IMR-90 (cell line): ENCODE measurements at regions not wholly inside any gene's neighbourhood (a gene's known extent, or its start where the extent isn't known, plus 50 kb on each side); places are given as distances from the start of the nearest gene placed in this dataset.

Experiments
- ATAC-seq: fragments of 200-7000 bp; cut with Tn5 transposase; 2 replicates; pipeline ENCODE4 v1.9.1; 2020; ENCODE audit warnings: low read depth, mild to moderate bottlenecking, moderate library complexity
- BruUV-seq: library from RNA; stranded (reverse); fragments of 400-500 nt; replicated peaks from 2 replicates; lab custom pipeline; 2021; lab: Mats Ljungman, UMichigan
- CTCF ChIA-PET: fragments of 300-600 bp; formaldehyde crosslinking; extraction: SDS; loops from one replicate; lab custom pipeline; 2021; ENCODE audit warnings: antibody characterized with exemption; lab: Yijun Ruan, JAX
- POLR2A ChIA-PET: fragments of 300-600 bp; sonication (Branson Sonifier 250); formaldehyde crosslinking; loops from one replicate; lab custom pipeline; 2022; ENCODE audit warnings: antibody characterized with exemption; ENCODE audit not compliant: unreplicated experiment; lab: Charles Lee
- DNase-seq: peaks from one replicate; pipeline ENCODE4 v3.0.0; 2013
- H2AFZ ChIP-seq: replicated peaks from 2 replicates; pipeline ENCODE3; 2013; ENCODE audit warnings: low read length, mild to moderate bottlenecking; ENCODE audit not compliant: poor library complexity
- H2AK5ac ChIP-seq: 2 replicates; pipeline ENCODE4 v1.6.1; 2013; ENCODE audit warnings: low read depth, low read length, inconsistent platforms
- H2AK9ac ChIP-seq: replicated peaks from 2 replicates; pipeline ENCODE3; 2013; ENCODE audit warnings: mild to moderate bottlenecking, low read depth, low read length, moderate library complexity; ENCODE audit not compliant: poor library complexity
- H2BK120ac ChIP-seq: 2 replicates; pipeline ENCODE4 v1.6.1; 2013; ENCODE audit warnings: low read depth, low read length, inconsistent platforms
- H2BK15ac ChIP-seq: 3 replicates; pipeline ENCODE4 v1.6.1; 2013; ENCODE audit warnings: low read depth, low read length, inconsistent platforms
- H2BK20ac ChIP-seq: 2 replicates; pipeline ENCODE4 v1.6.1; 2013; ENCODE audit warnings: low read depth, mild to moderate bottlenecking, inconsistent platforms, low read length, moderate library complexity
- H2BK5ac ChIP-seq: 2 replicates; pipeline ENCODE4 v1.6.1; 2013; ENCODE audit warnings: mild to moderate bottlenecking, low read depth, low read length, inconsistent platforms; ENCODE audit not compliant: poor library complexity, severe bottlenecking
- H3K14ac ChIP-seq: replicated peaks from 2 replicates; pipeline ENCODE4 v1.6.1; 2013; ENCODE audit warnings: low read depth, low read length, inconsistent platforms
- H3K18ac ChIP-seq: 2 replicates; pipeline ENCODE4 v1.6.1; 2013; ENCODE audit warnings: low read depth, low read length, control low read depth
- H3K23ac ChIP-seq: 2 replicates; pipeline ENCODE4 v1.6.1; 2013; ENCODE audit warnings: low read depth, low read length, inconsistent platforms
- H3K27ac ChIP-seq: 2 replicates; pipeline ENCODE4 v1.5.1; 2013; ENCODE audit warnings: mild to moderate bottlenecking, control low read depth, low read length; ENCODE audit not compliant: insufficient read depth
- H3K27me3 ChIP-seq: 2 replicates; pipeline ENCODE4 v1.6.1; 2013; ENCODE audit warnings: low read length; ENCODE audit not compliant: control insufficient read depth, insufficient read depth
- H3K36me3 ChIP-seq: 2 replicates; pipeline ENCODE4 v1.6.1; 2013; ENCODE audit warnings: low read length, mixed read lengths; ENCODE audit not compliant: control insufficient read depth, insufficient read depth
- H3K4ac ChIP-seq: 2 replicates; pipeline ENCODE4 v1.6.1; 2013; ENCODE audit warnings: low read depth, low read length, inconsistent platforms
- H3K4me1 ChIP-seq: 2 replicates; pipeline ENCODE4 v1.6.1; 2013; ENCODE audit warnings: low read length, mixed read lengths; ENCODE audit not compliant: control insufficient read depth, insufficient read depth
- H3K4me2 ChIP-seq: 2 replicates; pipeline ENCODE4 v1.6.1; 2013; ENCODE audit warnings: low read depth, mild to moderate bottlenecking, control low read depth, low read length, moderate library complexity
- H3K4me3 ChIP-seq: 2 replicates; pipeline ENCODE4 v1.5.1; 2013; ENCODE audit warnings: low read depth, mild to moderate bottlenecking, control low read depth, low read length, moderate library complexity; ENCODE audit not compliant: insufficient read depth
- H3K56ac ChIP-seq: 2 replicates; pipeline ENCODE4 v1.6.1; 2013; ENCODE audit warnings: low read length, inconsistent platforms; ENCODE audit not compliant: insufficient read depth; ENCODE audit errors: extremely low read depth
- H3K79me1 ChIP-seq, 2 experiments: 2 replicates each; pipeline ENCODE4 v1.6.1; 2013; ENCODE audit warnings: low read length in 2 of 2, inconsistent platforms in 1 of 2, low read depth in 1 of 2
- H3K9ac ChIP-seq: 2 replicates; pipeline ENCODE4 v1.6.1; 2013; ENCODE audit warnings: low read depth, low read length, control low read depth
- H3K9me1 ChIP-seq: 2 replicates; pipeline ENCODE4 v1.6.1; 2013; ENCODE audit warnings: low read length, inconsistent platforms; ENCODE audit not compliant: insufficient read depth
- H3K9me3 ChIP-seq: 2 replicates; pipeline ENCODE4 v1.6.1; 2013; ENCODE audit warnings: low read length; ENCODE audit not compliant: control insufficient read depth, insufficient read depth
- H4K20me1 ChIP-seq: 2 replicates; pipeline ENCODE4 v1.6.1; 2013; ENCODE audit warnings: low read length, inconsistent platforms; ENCODE audit not compliant: insufficient read depth
- H4K5ac ChIP-seq: 2 replicates; pipeline ENCODE4 v1.6.1; 2013; ENCODE audit warnings: mild to moderate bottlenecking, low read depth, low read length, control low read depth
- H4K8ac ChIP-seq, 2 experiments: 2 replicates each; pipeline ENCODE4 v1.6.1; 2013; ENCODE audit warnings: low read depth in 2 of 2, low read length in 2 of 2, control low read depth in 1 of 2, inconsistent platforms in 1 of 2
- H4K91ac ChIP-seq: 2 replicates; pipeline ENCODE4 v1.6.1; 2013; ENCODE audit warnings: low read depth, low read length, inconsistent platforms; ENCODE audit not compliant: insufficient read depth
- BHLHE40 ChIP-seq: fragments of 150-350 bp; IDR thresholded peaks from 2 replicates; pipeline ENCODE4 v1.6.1; 2016; ENCODE audit warnings: mild to moderate bottlenecking, low read depth, low read length
- CEBPB ChIP-seq: IDR thresholded peaks from 2 replicates; pipeline ENCODE4 v1.6.1; 2012; ENCODE audit warnings: low read depth, low read length, improper control_type of control experiment
- CHD1 ChIP-seq: IDR thresholded peaks from 2 replicates; pipeline ENCODE4 v1.6.1; 2012; ENCODE audit warnings: low read depth, low read length, improper control_type of control experiment
- FOS ChIP-seq: fragments of 150-350 bp; IDR thresholded peaks from 2 replicates; pipeline ENCODE4 v1.6.1; 2016; ENCODE audit warnings: low read depth, low read length
- MAFK ChIP-seq: IDR thresholded peaks from 2 replicates; pipeline ENCODE4 v1.6.1; 2012; ENCODE audit warnings: low read depth, low read length, improper control_type of control experiment
- MAZ ChIP-seq: IDR thresholded peaks from 2 replicates; pipeline ENCODE4 v1.6.1; 2012; ENCODE audit warnings: low read depth, mild to moderate bottlenecking, low read length, improper control_type of control experiment, moderate library complexity, borderline replicate concordance
- MXI1 ChIP-seq: IDR thresholded peaks from 2 replicates; pipeline ENCODE4 v1.6.1; 2012; ENCODE audit warnings: low read depth, mild to moderate bottlenecking, low read length, moderate library complexity, borderline replicate concordance
- NFE2L2 ChIP-seq: fragments of 150-350 bp; IDR thresholded peaks from 2 replicates; pipeline ENCODE4 v1.6.1; 2016; ENCODE audit warnings: low read depth, mild to moderate bottlenecking, low read length
- POLR2A ChIP-seq: IDR thresholded peaks from 2 replicates; pipeline ENCODE4 v1.6.1; 2012; ENCODE audit warnings: mild to moderate bottlenecking, low read depth, low read length
- RAD21 ChIP-seq: IDR thresholded peaks from 2 replicates; pipeline ENCODE4 v1.6.1; 2012; ENCODE audit warnings: low read length, improper control_type of control experiment
- RCOR1 ChIP-seq: IDR thresholded peaks from 2 replicates; pipeline ENCODE4 v1.6.1; 2012; ENCODE audit warnings: mild to moderate bottlenecking, low read length, improper control_type of control experiment; ENCODE audit not compliant: insufficient replicate concordance
- RFX5 ChIP-seq: IDR thresholded peaks from 2 replicates; pipeline ENCODE4 v1.8.0; 2012; ENCODE audit warnings: low read depth, mild to moderate bottlenecking, low read length, moderate library complexity
- SMC3 ChIP-seq: fragments of 150-350 bp; IDR thresholded peaks from 2 replicates; pipeline ENCODE4 v1.6.1; 2016; ENCODE audit warnings: low read depth, mild to moderate bottlenecking, antibody characterized with exemption, low read length, moderate library complexity
- dilution Hi-C: fragments of 300-500 bp; cut with HindIII; formaldehyde crosslinking; loops from one replicate; pipeline ENCODE4 v1.14.3; 2018; ENCODE audit warnings: low sequenced_read_pairs; ENCODE audit not compliant: unreplicated experiment
- in situ Hi-C: fragments of 300-500 bp; cut with MboI; formaldehyde crosslinking; loops from 3 replicates; pipeline ENCODE4 v1.14.3; 2019; ENCODE audit warnings: low sequenced_read_pairs, inconsistent platforms, mixed read lengths
- intact Hi-C: fragments of 100-400 bp; cut with micrococcal nuclease; formaldehyde crosslinking; loops from 2 replicates; pipeline ENCODE4 v1.10.0; 2022
- TF ChIP-seq, protein P1 (sequence below): conservative IDR thresholded peaks from 2 replicates; pipeline ENCODE4 v1.5.1; 2012; ENCODE audit warnings: mild to moderate bottlenecking, low read depth, low read length, improper control_type of control experiment
- TF ChIP-seq, protein P2 (sequence below): fragments of 150-350 bp; IDR thresholded peaks from 2 replicates; pipeline ENCODE4 v1.6.1; 2017; ENCODE audit warnings: mild to moderate bottlenecking, antibody characterized with exemption, low read length, low read depth
- TF ChIP-seq, protein P3 (sequence below): fragments of 150-350 bp; IDR thresholded peaks from 2 replicates; pipeline ENCODE4 v1.6.1; 2016; ENCODE audit warnings: low read depth, mild to moderate bottlenecking, low read length, moderate library complexity, borderline replicate concordance

DNA sequence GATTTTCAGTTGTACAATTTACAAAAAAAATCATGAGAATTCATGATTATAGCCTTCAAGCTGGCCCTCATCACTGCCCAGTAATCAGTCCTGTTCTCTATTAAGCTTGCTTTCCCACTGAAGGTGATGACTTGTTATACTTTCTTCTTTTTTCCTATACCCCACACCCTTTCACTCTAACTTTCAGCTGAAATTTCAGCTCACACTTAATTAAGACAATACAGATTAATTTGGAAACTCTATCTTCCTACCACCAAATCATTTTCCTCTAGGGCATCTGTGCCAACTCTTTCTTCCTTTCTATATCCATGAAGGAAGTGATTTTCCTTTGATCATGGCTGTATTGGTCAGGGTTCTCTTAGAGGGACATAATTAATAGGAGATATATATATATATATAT lies 449.9 kb downstream of the CD109 start:
- H4K91ac ChIP-seq: no peak overlapping the region
- ChIA-PET CTCF (no interaction called here), POLR2A (no interaction called here)
- H2BK15ac ChIP-seq: no peak overlapping the region
- no peak overlapping the region for H3K18ac ChIP-seq
- H4K20me1 ChIP-seq: no peaks in the 10 kb centered on the region
- H3K4me3 ChIP-seq: no peak overlapping the region
- no peak overlapping the region for H3K56ac ChIP-seq
- no peak overlapping the region for H2AK9ac ChIP-seq
- H3K36me3 ChIP-seq: no peaks in the 10 kb centered on the region
- in situ Hi-C loops (no loop called here), dilution Hi-C loops (no loop called here), intact Hi-C loops (no loop called here)
- no peak overlapping the region for H2AK5ac ChIP-seq
- no peak overlapping the region for H4K8ac ChIP-seq
- BruUV-seq: no TSS peak
- H2BK120ac ChIP-seq: no peak overlapping the region
- no peaks in the 10 kb centered on the region for H3K4me1 ChIP-seq
- H2AFZ ChIP-seq: no peak overlapping the region
- DNase-seq (no peak), ATAC-seq (no peak)
- no peaks in the 10 kb centered on the region; the same call in 1 of the 2 replicates for H3K9me1 ChIP-seq
- no peak overlapping the region for H3K14ac ChIP-seq
- no peak overlapping the region for H3K23ac ChIP-seq
- H3K4me2 ChIP-seq: no peak overlapping the region
- no peak overlapping the region for H3K9ac ChIP-seq
- no peaks in the 10 kb centered on the region for H3K27me3 ChIP-seq
- no peak overlapping the region for H3K27ac ChIP-seq
- TF ChIP-seq, protein P1, sequence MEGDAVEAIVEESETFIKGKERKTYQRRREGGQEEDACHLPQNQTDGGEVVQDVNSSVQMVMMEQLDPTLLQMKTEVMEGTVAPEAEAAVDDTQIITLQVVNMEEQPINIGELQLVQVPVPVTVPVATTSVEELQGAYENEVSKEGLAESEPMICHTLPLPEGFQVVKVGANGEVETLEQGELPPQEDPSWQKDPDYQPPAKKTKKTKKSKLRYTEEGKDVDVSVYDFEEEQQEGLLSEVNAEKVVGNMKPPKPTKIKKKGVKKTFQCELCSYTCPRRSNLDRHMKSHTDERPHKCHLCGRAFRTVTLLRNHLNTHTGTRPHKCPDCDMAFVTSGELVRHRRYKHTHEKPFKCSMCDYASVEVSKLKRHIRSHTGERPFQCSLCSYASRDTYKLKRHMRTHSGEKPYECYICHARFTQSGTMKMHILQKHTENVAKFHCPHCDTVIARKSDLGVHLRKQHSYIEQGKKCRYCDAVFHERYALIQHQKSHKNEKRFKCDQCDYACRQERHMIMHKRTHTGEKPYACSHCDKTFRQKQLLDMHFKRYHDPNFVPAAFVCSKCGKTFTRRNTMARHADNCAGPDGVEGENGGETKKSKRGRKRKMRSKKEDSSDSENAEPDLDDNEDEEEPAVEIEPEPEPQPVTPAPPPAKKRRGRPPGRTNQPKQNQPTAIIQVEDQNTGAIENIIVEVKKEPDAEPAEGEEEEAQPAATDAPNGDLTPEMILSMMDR: no peak
- TF ChIP-seq MAZ (no peak), CHD1 (no peak), SMC3 (no peak), RFX5 (no peak), CEBPB (no peak), RCOR1 (no peak), POLR2A (no peak), BHLHE40 (no peak), RAD21 (no peak), MXI1 (no peak), FOS (no peak), NFE2L2 (no peak), MAFK (no peak)
- TF ChIP-seq, protein P2, sequence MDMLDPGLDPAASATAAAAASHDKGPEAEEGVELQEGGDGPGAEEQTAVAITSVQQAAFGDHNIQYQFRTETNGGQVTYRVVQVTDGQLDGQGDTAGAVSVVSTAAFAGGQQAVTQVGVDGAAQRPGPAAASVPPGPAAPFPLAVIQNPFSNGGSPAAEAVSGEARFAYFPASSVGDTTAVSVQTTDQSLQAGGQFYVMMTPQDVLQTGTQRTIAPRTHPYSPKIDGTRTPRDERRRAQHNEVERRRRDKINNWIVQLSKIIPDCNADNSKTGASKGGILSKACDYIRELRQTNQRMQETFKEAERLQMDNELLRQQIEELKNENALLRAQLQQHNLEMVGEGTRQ: no peak
- TF ChIP-seq, protein P3, sequence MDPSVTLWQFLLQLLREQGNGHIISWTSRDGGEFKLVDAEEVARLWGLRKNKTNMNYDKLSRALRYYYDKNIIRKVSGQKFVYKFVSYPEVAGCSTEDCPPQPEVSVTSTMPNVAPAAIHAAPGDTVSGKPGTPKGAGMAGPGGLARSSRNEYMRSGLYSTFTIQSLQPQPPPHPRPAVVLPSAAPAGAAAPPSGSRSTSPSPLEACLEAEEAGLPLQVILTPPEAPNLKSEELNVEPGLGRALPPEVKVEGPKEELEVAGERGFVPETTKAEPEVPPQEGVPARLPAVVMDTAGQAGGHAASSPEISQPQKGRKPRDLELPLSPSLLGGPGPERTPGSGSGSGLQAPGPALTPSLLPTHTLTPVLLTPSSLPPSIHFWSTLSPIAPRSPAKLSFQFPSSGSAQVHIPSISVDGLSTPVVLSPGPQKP: no peak
- H3K79me1 ChIP-seq: no peaks in the 10 kb centered on the region
- no peak overlapping the region for H4K5ac ChIP-seq
- H2BK5ac ChIP-seq: no peak overlapping the region
- H3K4ac ChIP-seq: no peak overlapping the region
- H2BK20ac ChIP-seq: no peak overlapping the region
- H3K9me3 ChIP-seq: no peaks in the 10 kb centered on the region
